ENCODE measurements at regions not wholly inside any gene's neighbourhood (a gene's known extent, or its start where the extent isn't known, plus 50 kb on each side); places are given as distances from the start of the nearest gene placed in this dataset.
"Not testable (repeated sequence)": the region's sequence is repeated elsewhere in the genome, so short reads cannot be mapped to it uniquely, and the experiment has no call there.

DNA sequence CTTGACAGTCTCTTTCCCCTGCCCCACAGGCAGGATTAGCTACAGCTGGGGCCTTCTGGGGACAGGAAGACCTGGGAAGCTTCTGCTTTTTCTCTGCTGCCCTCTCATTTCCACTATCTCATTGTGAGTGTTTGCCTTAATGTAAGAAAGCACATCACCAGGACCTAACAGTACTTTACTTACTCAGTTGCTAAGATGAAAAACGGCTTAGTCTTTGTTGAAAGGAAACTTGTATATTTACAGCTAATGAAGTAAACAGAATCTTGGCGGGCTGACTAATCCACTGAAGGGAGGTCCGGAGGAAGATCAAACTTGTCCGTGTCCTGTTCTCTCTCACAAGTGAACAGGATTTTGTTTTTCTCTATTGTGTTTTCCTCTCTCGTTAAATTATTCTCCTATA is 128.6 kb downstream of the SOD2 start:
- ChIA-PET POLR2A (no interaction called here), CTCF (interaction anchor here (1.3 kb wide), 1 partner anchor 77 kb away, joined by 3 read pairs; no protein-coding TSS in a partner anchor)
- TF ChIP-seq, protein P1, sequence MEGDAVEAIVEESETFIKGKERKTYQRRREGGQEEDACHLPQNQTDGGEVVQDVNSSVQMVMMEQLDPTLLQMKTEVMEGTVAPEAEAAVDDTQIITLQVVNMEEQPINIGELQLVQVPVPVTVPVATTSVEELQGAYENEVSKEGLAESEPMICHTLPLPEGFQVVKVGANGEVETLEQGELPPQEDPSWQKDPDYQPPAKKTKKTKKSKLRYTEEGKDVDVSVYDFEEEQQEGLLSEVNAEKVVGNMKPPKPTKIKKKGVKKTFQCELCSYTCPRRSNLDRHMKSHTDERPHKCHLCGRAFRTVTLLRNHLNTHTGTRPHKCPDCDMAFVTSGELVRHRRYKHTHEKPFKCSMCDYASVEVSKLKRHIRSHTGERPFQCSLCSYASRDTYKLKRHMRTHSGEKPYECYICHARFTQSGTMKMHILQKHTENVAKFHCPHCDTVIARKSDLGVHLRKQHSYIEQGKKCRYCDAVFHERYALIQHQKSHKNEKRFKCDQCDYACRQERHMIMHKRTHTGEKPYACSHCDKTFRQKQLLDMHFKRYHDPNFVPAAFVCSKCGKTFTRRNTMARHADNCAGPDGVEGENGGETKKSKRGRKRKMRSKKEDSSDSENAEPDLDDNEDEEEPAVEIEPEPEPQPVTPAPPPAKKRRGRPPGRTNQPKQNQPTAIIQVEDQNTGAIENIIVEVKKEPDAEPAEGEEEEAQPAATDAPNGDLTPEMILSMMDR (IDR thresholded peaks at IDR 0.05; ENCODE audit: insufficient read depth, low read length, missing control alignments) = no peak
- H3K4me3 ChIP-seq (ENCODE audit: low read depth, low read length) = no peak overlapping the region
- DNase-seq (ENCODE audit: low read depth, low spot score) = no peak

DNA sequence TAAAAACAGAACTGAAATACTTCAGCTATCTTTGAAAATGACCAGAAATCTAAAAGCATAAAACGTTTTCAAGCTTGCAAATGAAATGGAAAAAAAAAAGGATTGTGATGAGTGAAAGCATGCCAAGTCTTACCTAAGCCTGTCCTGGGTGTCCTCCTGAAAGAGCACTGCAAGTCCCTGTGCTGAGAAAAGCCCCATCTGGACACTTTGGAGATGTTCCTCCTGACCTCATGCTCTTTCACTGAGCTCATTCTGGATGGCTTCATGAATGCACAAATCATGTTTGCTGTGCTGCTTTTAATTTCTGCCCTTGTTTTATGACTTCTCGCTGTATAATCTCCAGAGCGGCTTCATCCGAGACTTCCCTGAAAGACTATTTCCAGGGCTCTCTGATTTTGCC is 136.0 kb downstream of the SOD2 start:
- H3K4me3 ChIP-seq (ENCODE audit: low read depth, low read length) = no peak overlapping the region
- TF ChIP-seq, protein P1 (IDR thresholded peaks at IDR 0.05; ENCODE audit: insufficient read depth, low read length, missing control alignments) = no peak
- CTCF ChIA-PET = no interaction called here
- no peak for DNase-seq (ENCODE audit: low read depth, low spot score)
- POLR2A ChIA-PET = no interaction called here

DNA sequence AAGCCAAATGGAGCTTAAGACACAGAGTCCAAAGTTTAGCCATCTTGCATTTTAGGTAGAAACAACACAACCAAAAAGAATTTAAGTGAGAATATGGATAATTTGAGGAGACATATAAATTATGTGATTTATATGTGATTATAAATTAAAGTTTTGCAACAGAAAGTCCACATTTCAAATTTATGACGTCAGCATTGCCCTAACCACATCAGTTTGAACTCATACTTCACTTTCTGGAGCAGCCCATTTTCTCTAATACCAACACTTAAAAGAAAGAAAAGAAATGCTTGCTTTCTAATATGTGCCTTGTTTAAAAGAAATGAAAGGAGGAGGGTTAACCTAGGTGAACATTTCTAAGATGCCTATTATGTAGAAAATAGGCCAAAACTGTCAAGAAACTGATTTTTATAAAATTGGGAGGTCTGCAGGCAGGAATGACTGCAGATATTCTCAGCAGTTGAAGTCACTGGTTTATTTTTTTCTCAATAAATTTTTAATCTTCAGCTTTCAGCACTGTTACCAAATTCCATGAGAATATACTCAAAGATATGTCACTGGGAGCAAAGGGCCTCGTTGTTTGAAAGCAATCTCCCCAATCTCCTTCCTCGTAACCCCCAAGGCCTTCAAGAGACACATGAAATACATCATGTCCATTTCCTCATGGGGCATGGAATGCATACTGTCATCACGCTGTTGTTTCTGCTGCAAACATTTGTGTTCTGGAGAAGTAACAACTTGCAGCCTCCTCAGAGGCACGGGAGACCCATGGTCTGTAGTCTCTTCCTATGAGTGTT is 137.8 kb downstream of the SOD2 start:
- POLR2A ChIA-PET = no interaction called here
- CTCF ChIA-PET = no interaction called here
- H3K4me3 ChIP-seq (ENCODE audit: low read depth, low read length) = no peak overlapping the region
- DNase-seq (ENCODE audit: low read depth, low spot score) = no peak
- TF ChIP-seq, protein P1 (IDR thresholded peaks at IDR 0.05; ENCODE audit: insufficient read depth, low read length, missing control alignments) = no peak

DNA sequence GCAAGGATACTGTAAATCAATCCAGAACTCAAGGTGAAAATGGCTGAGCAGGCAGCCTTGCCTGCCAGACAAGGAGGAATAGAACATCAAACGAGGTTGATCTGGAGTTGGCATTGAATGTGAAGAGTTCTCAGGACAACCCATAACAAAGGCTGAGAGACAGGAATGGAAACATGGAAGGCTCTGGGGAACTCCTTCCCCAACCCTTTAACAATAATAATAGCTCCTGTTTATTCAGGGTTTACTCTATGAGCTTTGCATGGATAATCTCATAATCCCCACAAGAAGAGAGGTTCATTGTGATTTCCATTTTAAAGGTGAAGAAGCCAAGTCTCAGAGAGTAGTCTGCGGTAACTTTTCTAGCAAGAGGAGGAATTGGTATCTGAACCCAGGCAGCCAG is 151.7 kb downstream of the SOD2 start:
- no peak for DNase-seq (ENCODE audit: low read depth, low spot score)
- TF ChIP-seq, protein P1 (IDR thresholded peaks at IDR 0.05; ENCODE audit: insufficient read depth, low read length, missing control alignments) = no peak
- ChIA-PET CTCF (no interaction called here), POLR2A (no interaction called here)
- no peak overlapping the region for H3K4me3 ChIP-seq (ENCODE audit: low read depth, low read length)

DNA sequence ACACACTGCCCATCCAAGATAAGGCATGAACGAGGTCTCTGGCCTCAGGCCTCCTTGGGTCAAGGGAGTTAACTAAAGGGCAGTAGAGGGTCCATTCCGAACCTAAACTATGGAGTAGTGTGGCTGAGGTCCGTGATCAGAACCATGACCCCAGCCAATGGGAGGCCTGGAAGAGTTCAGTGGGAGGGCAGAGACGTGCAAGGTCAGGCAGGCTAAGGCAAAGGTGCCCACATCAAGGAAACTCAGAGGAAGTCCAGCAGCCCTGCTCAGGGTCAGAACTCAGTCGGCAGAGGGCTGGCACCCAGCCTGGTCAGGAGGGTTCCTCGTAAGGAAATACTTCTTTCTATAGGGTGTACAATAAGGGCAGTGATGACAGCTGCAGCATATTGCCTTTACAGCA is 152.2 kb downstream of the SOD2 start:
- no peak for DNase-seq (ENCODE audit: low read depth, low spot score)
- ChIA-PET POLR2A (no interaction called here), CTCF (no interaction called here)
- TF ChIP-seq, protein P1 (IDR thresholded peaks at IDR 0.05; ENCODE audit: insufficient read depth, low read length, missing control alignments) = no peak
- no peak overlapping the region for H3K4me3 ChIP-seq (ENCODE audit: low read depth, low read length)

DNA sequence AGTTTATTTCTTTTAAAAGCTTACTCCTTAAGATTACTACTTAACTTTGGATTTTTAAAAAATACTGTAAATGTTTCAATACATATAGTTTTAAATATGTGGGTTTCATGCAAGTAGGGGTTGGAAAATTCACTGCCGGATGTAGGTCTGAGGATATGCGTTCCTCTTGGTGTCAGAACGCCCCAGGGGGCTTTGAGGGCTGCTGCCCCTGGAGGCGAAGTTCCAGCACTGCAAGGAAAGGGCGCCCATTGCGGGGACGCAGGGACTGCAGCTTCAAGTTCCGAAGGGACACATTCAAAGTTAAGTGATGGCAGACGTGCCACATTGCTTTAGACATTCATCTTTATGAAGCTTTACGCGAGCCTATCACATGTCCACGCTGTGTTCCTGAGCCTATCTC is 152.9 kb downstream of the SOD2 start:
- ChIA-PET POLR2A (no interaction called here), CTCF (no interaction called here)
- H3K4me3 ChIP-seq (ENCODE audit: low read depth, low read length) = no peak overlapping the region
- DNase-seq (ENCODE audit: low read depth, low spot score) = no peak
- TF ChIP-seq, protein P1 (IDR thresholded peaks at IDR 0.05; ENCODE audit: insufficient read depth, low read length, missing control alignments) = peak; percentile 20

DNA sequence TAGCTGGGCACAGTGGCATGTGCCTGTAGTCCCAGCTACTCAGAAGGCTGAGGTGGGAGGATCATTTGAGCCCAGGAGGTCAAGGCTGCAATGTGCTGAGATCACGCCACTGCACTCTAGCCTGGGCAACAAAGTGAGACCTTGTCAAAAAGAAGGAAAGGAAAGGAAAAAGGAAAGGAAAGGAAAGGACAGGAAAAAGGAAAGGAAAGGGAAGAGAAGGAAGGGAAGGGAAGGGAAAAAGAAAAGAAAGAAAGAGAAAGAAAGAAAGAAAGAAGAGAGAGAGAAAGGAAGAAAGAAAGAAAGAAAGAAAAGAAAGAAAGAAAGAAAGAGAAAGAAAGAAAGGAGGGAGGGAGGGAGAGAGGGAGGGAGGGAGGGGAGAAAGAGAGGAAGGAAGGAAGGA is 155.0 kb downstream of the SOD2 start:
- DNase-seq (ENCODE audit: low read depth, low spot score); POLR2A ChIA-PET; H3K4me3 ChIP-seq (ENCODE audit: low read depth, low read length): not testable (repeated sequence)
- CTCF ChIA-PET = interaction anchor here (1.4 kb wide), 1 partner anchor 10 kb away, joined by 3 read pairs; no protein-coding TSS in a partner anchor
